ENCODE measurements at regions not wholly inside any gene's neighbourhood (a gene's known extent, or its start where the extent isn't known, plus 50 kb on each side); places are given as distances from the start of the nearest gene placed in this dataset.

GRCh38 chr12:27898022-27898421 is 74.5 kb downstream of the PTHLH start (continued):
- TF ChIP-seq FOXP4 (CRISPR knock-in tag; IDR thresholded peaks at IDR 0.05) = peak; percentile 47
- no peak for TF ChIP-seq PAX8 (CRISPR knock-in tag; IDR thresholded peaks at IDR 0.05; ENCODE audit: borderline replicate concordance)
- peak; percentile 19; the same call in 1 of the 2 replicates for TF ChIP-seq CEBPG (CRISPR knock-in tag; IDR thresholded peaks at IDR 0.05)
- TF ChIP-seq MED1 (CRISPR knock-in tag; IDR thresholded peaks at IDR 0.05) = peak; percentile 66
- TF ChIP-seq TBX3 (IDR thresholded peaks at IDR 0.05; ENCODE audit: borderline replicate concordance) = no peak
- no peak for TF ChIP-seq ZNF652 (CRISPR knock-in tag; IDR thresholded peaks at IDR 0.05; ENCODE audit: borderline replicate concordance, low read depth)
- TF ChIP-seq POGZ (CRISPR knock-in tag; IDR thresholded peaks at IDR 0.05) = peak; percentile 17; the same call in 1 of the 2 replicates
- 0 out of 2 replicates have a peak, but pooled peaks have one; percentile 16 for TF ChIP-seq ZNF280D (CRISPR knock-in tag; IDR thresholded peaks at IDR 0.05)
- peak; percentile 48 for TF ChIP-seq ASH2L (IDR thresholded peaks at IDR 0.05; ENCODE audit: insufficient read length, low read depth, low read length)
- TF ChIP-seq ZNF230 (CRISPR knock-in tag; IDR thresholded peaks at IDR 0.05) = no peak
- no peak for TF ChIP-seq ZNF30 (CRISPR knock-in tag; IDR thresholded peaks at IDR 0.05)
- no peak for TF ChIP-seq ZSCAN29 (CRISPR knock-in tag; conservative IDR thresholded peaks at IDR 0.05)
- TF ChIP-seq ZNF350 (CRISPR knock-in tag; IDR thresholded peaks at IDR 0.05; ENCODE audit: borderline replicate concordance, low read depth) = no peak
- peak; percentile 46; the same call in 1 of the 2 replicates for TF ChIP-seq CREM (IDR thresholded peaks at IDR 0.05)
- TF ChIP-seq CREM (CRISPR knock-in tag; IDR thresholded peaks at IDR 0.05) = no peak
- TF ChIP-seq TEAD3 (CRISPR knock-in tag; optimal IDR thresholded peaks at IDR 0.05; ENCODE audit: borderline replicate concordance) = peak; percentile 30
- peak in 1 of 2 experiments; percentile 69; a peak in 2 of 4 replicates for TF ChIP-seq EP300 (IDR thresholded peaks at IDR 0.05; ENCODE audit: low read depth in 2 of 2, low read length in 2 of 2)
- TF ChIP-seq EP300 (CRISPR knock-in tag; IDR thresholded peaks at IDR 0.05; ENCODE audit: borderline replicate concordance) = no peak
- TF ChIP-seq LRRFIP1 (CRISPR knock-in tag; conservative IDR thresholded peaks at IDR 0.05) = no peak
- peak; percentile 63 for TF ChIP-seq FOXA3 (CRISPR knock-in tag; IDR thresholded peaks at IDR 0.05)
- TF ChIP-seq SOX6 (IDR thresholded peaks at IDR 0.05) = no peak
- peak; percentile 53; the same call in 1 of the 2 replicates for TF ChIP-seq SOX6 (CRISPR knock-in tag; IDR thresholded peaks at IDR 0.05)

All from HepG2 (cell line).